DMS53 treated with DMSO at 0.1 percent for 48 hours (cell line): ENCODE measurements at regions not wholly inside any gene's neighbourhood (a gene's known extent, or its start where the extent isn't known, plus 50 kb on each side); places are given as distances from the start of the nearest gene placed in this dataset.

Source experiments
- DNase-seq: peaks from one replicate; lab custom pipeline; 2025; ENCODE audit not compliant: unreplicated experiment; lab: John Stamatoyannopoulos, UW

DNA sequence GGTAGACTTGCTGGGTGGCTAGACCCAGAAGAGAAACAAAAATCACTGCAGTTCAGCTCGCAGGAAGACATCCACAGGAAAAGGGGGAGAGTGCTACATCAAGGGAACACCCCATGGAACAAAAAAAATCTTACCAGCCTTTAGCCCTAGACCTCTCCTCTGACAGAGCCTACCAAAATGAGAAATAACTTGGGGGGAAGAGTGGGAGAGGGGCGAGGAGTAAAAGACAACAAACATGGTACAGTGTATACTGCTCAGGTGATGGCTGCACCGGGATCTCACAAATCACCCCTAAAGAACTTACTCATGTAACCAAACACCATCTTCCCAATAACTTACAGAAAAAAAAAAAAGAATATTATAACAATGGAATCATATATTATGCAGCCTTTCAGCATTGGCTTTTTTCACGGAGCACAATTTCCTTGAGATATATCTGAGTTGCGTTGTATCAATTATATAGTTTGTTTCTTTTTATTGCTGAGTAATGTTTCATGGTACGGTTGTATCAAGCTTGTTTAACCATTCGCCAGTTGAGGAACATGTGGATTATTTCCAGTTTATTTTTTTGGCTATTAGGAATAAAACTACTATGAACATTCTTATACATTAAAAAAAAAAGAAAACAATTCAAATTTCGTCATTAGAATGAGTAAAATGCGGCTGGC, 90.9 kb downstream of the ZNF280B start:
- DNase-seq = no peak

DNA sequence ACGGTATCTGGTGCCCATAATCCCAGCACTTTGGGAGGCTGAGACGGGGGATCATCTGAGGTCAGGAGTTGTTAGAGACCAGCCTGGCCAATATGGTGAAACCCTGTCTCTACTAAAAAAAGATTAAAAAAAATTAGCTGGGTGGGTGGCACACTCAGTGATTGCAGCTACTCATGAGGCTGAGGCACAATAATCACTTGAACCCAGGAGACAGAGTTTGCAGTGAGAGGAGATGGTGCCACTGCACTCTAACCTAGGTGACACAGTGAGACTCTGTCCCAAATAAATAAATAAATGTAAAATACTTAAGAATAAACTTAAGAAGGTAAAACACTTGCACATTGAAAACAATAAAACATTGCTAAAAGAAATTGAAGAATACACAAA, 90.4 kb downstream of the ZNF280B start:
- no peak for DNase-seq

DNA sequence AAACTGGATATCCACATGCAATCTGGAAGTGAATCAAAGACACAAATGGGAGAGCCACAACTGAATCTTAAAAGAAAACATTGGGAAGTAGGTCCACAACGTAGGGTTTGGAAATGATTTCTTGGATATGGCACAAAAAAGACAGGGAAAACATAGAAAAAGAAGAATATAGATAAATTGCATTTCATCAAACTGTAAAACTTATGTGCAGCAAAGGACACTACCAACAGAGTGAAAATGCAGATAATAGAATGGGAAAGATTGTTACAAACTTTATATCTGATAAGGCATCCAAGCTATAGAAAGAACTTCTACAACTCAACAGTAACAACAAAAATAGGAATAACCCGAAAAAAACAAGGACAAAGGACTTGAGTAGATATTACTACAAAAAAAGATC, 89.6 kb downstream of the ZNF280B start:
- DNase-seq = no peak

DNA sequence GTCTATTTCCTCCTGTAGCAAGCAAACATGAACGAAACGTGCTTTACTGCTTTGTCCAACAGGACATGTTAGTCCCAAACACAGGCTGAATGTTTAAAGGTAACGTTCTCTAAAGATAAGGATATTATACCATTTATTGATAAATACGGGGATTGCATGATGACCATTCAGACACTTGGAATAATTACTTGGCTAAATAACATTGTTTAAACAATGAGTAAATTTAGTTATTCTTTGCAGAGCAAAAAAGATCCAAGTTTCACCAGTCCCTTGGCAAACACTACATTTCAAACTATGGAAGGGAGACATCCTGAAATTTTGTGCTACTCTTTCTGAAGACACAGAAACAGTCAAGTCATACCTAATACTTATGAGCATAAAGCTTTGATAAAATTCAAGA, 88.0 kb downstream of the ZNF280B start:
- no peak for DNase-seq

DNA sequence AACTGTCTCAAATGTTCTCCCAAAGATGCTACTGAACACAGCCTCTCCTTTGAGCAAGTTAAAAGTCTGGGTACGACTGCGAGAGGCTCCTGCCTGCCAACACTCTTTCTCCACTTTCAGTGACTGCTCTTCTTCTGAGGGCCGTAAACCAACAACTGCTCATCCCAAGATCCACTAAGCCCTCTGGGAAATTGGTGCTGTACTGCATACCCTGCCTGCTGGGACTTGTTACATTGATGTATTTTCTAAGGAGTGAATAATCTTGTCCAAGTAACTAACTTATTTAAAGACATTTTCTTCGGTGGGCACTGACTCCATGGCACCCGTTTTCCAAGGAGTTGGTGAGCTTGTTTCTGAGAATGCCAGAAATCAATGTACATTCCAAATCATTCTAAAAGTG, 87.2 kb downstream of the ZNF280B start:
- no peak for DNase-seq

DNA sequence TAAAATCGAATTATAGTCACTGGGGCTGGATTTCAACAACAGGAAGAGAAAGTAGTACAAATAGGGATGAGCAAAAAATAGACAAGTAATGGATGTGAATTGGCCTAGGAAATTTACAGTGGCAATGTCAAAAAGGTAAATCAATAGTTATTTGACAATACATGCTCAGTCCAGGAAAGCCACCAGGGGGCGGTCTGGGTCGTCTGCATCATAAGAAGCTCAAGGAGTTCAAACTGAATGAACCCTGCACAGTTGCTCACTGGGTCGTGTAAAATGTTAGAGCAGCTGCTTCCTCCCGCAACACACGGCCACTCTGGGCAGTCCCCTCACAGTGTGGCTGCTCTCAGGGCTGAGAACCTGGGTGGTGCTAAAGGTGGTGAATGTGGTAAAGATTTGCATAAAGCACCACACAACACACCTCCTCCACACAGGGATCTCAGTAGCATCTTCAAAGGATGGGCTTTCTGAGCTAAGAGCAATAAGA, 85.9 kb downstream of the ZNF280B start:
- peak; percentile 41 for DNase-seq

DNA sequence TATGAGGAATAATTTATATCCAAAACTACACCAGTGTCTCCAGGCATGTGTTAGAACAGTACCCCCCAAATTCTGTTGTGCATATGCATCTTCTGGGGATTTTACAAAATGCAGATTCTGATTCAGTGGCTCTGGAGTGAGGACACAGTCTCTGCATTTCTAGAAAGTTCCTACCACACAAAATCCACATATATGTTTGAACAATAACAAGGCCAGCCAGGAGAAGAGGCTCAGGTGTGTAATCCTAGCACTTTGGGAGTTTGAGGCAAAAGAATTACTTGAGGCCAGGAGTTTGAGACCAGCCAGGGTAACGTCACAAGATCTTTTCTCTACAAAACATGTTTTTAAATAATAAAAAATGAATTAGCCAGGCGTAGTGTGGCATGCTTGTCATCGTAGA, 84.9 kb downstream of the ZNF280B start:
- no peak for DNase-seq

DNA sequence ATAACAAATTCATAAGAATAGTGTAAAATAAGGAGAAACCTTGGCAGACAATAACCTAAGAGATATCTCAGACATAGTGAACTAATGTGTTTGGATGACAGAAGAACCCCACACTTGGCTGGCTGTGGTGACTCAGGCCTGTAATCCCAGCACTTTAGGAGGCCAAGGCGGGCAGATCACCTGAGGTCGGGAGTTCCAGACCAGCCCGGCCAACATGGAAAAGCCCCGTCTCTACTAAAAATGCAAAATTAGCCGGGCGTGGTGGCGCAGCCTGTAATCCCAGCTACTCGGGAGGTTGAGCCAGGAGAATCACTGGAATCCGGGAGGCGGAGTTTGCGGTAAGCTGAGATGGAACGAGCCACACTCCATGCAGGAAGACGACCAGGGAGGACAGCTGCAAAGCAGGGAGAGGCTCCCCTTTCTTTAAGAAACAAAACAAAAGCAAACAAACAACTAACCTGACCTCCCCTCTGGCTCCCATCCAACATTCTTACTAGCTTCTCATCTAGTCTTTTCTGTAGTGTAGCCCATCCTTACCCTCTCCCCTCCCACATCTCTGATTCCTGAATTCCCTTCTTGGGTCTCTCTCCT, 84.2 kb downstream of the ZNF280B start:
- DNase-seq = no peak

DNA sequence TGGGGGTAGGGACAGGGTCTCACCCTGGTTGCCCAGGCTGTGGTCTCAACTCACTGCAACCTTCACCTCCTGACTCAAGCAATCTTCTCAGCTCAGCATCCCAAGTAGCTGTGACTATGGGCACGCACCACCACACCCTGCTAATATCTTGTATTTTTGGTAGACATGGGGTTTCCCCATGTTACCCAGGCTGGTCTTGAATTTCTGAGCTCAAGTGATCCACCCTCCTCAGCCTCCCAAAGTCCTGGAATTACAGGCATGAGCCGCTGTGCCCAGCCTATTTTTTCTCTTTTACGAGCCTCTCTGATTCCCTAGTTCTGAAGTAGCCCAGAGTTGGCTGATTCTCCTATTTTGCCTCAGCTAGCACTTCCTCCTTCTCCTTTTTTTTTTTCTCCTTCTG, 83.6 kb downstream of the ZNF280B start:
- DNase-seq = no peak

DNA sequence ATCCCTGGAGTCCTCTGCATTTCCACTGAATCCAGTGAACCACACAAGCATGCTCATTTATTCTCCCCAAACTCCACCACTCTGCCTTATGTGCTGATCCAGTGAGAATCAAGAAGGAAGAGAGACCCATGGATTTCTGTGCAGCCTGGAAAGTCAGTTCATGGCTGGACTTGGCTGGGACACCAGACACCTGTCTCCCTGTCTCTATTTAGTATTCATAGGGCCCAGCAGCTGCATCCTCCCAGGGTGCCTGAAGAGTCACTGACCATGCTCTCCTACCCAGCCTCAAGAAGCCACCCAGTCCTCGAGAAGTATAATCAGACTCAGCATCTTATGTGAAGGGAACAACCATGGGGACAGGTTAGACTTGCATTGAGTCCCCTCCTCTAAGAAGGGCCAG, 83.2 kb downstream of the ZNF280B start:
- no peak for DNase-seq

DNA sequence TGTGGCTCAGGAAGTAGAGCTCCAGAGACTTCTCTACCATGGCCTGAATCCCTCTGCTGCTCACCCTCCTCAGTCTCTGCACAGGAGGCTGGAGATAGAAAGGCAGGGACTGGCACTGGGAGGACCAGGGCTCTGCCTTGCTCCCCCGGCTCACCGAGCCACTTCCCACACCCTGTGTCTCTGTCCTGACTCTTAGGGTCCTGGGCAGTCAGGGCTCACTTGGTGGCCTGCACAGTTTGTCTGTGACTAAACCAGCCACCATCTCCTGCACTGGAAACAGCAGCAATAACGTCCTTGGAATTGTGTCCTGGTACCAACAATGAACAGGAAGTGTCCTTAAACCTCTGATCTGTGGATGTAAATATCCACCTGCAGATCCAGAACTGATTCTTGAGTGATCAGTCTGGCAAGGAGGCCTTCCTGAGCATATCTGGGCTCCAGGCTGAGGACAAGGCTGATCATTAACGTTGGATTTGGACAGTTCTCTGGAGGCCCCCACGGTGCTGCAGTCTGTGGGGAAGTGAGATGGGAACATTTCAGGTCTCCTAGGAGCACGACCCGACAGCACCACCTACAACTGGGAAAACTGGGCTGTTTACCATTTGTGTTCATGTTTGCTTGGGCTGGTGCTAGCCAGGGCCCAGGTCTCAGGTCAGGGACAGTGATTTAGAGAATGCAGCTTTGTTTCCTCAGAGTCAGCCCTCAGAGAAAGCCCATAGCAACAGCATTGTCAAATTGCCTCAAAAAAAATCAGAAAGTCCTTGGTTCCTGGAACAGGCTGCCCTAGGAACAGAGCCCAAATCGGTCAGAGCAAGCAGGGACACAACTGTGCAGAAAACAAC, 82.5 kb downstream of the ZNF280B start:
- no peak for DNase-seq

DNA sequence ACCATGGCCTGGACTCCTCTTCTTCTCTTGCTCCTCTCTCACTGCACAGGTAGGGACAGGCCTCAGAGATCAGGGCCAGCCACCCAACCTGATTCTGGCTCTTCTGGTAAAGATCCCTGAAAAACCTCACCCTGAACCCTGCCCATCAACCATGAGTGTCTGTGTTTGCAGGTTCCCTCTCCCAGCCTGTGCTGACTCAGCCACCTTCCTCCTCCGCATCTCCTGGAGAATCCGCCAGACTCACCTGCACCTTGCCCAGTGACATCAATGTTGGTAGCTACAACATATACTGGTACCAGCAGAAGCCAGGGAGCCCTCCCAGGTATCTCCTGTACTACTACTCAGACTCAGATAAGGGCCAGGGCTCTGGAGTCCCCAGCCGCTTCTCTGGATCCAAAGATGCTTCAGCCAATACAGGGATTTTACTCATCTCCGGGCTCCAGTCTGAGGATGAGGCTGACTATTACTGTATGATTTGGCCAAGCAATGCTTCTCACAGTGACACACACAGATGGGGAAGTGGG, 80.9 kb downstream of the ZNF280B start:
- DNase-seq = no peak

DNA sequence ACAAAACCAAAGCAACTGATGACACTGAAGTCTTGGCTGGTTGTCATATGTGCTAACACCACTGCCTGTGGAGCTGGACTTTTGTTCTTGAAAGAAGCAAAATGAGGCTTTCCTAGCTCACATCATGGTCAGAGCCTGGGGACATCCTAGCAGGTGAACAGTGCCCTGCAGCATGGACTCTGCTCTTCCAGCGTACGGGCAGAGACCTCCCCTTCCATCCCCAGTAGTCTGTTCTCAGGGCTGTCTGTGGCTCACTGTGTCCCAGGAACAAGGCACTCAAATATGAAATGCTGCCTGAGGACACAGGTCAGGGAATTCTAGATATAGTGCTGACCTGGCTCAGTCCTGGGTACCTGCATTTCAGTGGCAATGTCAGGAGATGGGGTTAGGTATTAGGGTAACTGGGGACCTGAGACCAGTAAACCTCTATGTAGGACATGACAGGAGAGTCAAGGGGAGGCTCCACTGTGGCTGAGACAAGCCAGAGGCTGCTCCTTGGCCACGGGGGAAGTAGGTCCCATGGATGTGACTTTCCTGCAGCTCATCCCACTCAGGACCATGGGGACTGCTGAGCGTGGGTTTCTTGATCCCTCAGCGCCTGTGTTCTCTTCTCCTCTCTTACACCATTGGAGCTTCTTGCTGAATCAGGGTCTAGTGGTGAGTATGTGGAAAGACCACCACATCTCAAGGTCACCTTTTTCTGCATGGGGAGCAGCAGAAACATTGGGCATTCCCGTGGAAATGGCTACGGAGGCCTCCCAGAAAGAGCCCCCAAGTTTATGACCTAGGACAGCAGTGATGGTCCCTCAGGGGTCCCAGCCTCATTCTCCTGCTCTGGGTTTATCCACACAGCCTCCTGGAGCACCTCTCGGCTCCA, 80.1 kb downstream of the ZNF280B start:
- DNase-seq = no peak

DNA sequence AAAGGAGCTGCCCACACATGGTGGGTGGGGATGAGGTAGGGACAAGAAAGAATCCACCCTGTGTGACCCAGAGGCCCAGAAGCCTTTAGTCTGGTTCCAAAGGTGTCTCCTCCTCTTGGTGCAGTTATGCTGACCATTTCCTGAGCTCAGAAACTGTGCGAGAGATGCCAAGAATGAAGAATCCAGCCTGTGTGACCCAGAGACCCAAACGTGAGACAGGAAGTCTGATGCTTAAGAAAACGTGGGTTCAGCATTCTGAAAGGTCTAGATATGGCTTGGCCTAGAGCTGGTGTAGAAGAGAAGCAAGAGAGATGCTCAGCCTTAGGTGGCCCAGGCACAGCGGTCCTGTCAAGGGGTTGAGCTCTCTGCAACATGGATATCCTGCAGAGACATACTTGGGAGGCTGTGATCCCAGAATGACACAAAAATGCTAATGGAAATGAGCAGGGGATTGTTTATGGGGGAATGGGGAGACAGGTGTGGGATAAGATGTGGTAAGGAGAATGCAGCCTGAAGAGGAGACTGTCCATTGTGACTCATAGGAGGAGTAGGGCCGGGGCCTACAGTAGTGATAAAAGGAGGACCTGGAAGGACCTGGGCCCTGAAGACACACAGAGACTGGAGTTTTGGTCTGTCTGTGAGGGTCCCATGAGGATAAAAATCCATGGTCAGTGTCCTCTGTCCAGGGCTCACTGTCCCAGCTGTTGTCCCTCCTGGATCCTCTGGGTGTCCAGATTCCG, 79.0 kb downstream of the ZNF280B start:
- no peak for DNase-seq

DNA sequence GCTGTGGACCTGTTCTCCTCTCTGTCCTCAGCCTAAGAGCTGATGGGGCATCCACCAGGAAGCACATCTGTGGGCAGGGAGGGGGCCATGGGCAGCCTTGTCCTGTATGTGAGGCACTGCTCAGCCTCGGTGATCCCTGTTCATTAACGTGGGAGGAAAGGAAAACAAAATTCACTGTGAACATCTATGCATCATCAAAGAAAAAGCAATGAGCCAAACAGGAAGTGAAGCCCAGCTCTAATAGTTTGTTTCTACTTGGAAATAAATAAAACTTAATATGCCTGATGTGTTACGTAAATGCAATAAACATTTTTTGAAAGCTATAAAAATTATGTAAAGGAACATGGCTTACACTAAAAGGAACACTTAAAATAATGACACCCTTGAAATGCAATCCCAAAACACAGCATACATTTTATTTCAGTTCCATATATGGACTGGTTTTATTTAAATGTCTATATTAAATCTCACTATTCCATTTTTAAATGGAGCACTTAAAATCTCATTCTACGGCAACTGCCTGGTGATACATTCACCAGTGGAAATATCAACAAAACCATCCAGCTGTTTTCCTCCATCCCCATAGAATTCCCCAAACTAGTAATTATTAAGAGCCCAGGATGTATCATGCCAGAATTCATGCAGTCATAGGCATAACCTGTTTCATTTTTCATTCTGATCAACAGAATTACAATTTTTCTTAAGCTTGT, 78.3 kb downstream of the ZNF280B start:
- DNase-seq = no peak

DNA sequence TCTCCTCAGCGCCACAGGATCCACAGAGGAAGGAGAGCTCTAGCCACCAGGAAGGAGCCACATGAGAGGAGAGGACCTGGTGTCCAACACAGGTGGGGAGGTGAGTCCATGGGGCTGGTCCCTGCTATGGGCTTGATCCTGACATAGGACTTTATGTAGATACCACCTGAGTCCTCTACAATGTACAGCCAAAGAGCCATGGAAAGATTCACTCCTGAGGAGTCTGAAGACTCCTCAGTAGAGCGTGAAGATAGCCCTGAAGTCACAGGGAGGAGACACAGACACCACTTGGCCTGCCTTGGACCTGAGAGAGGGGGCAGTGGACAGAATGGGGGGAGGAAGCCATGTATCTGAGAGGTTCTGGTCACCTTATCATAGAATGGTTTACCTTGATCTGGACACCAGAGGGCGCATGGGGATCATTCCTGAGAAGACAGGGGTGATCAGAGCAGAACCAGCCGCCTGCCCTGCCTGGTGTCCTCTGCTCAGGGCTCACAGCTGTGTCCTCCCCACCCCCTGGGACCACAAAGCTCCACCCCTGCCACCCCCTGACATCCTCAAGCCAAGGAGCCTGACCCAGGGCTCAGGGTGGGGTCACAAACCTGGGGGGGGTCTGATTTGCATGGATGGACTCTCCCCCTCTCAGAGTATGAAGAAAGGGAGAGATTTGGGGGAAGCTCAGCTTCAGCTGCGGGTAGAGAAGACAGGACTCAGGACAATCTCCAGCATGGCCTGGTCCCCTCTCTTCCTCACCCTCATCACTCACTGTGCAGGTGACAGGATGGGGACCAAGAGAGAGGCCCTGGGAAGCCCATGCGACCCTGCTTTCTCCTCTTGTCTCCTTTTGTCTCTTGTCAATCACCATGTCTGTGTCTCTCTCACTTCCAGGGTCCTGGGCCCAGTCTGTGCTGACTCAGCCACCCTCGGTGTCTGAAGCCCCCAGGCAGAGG, 77.0 kb downstream of the ZNF280B start:
- DNase-seq = peak; percentile 23

DNA sequence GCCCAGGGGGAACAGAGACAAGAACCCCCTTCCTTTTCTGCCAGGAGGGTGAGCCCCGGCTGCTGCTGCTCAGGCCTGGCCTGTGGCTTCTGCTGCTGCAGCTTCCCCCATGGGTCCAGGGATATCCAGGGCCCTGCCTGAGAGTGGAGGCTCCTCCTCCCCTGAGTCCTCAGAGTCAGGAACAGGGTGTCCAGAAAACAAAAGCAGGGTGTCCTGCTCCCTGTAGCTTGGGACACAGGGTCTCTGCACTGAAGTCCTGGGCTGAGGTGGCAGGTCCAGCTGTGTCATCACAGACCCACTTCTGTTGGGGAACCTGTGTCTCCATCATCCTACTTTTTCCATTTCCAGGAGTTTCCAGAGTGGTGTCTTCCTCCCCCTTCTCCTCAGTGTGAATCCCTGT, 76.1 kb downstream of the ZNF280B start:
- DNase-seq = no peak

DNA sequence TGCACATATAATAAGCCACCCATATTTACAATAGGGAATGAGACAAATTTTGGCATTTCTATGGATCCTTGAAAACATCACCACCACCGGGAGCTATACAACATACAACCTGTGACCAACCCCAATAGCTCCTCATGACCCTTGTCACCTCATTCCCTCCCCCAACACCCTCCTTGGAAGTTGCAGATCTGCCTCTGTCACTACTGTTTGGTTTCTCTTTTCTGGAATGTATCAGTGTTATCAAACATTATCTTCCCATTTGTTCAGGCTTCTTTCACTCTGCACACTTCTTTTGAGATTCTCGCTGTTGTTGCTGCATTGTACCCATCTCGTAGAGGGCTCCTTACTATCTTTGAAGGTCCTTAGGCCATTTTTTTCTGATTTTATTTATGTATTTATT, 75.6 kb downstream of the ZNF280B start:
- no peak for DNase-seq

DNA sequence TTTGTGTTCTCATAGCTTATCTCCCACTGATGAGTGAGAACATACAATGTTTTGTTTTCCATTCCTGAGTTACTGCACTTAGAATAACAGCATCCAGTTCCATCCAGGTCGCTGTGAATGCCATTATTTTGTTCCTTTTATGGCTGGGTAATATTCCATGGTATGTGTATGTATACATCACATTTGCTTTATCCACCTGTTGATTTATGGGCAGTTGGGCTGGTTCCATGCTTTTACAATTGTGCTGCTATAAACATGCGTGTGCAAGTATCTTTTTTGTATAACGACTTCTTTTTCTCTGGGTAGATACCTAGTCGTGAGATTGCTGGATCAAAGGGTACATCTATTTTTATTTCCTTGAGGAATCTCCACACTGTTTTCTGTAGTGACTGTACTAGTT, 74.8 kb downstream of the ZNF280B start:
- DNase-seq = no peak
